WTC11 (cell line): ENCODE measurements at regions not wholly inside any gene's neighbourhood (a gene's known extent, or its start where the extent isn't known, plus 50 kb on each side); places are given as distances from the start of the nearest gene placed in this dataset.
"Not testable (repeated sequence)": the region's sequence is repeated elsewhere in the genome, so short reads cannot be mapped to it uniquely, and the experiment has no call there.

Experiments used
- ATAC-seq: fragments of 200-7000 bp; cut with Tn5 transposase; 2 replicates; pipeline ENCODE4 v1.10.0; 2021; ENCODE audit warnings: mild to moderate bottlenecking, moderate library complexity
- CTCF ChIA-PET: fragments of 300-600 bp; sonication (Branson Sonifier 250); formaldehyde crosslinking; loops from one replicate; lab custom pipeline; 2021; ENCODE audit warnings: antibody characterized with exemption; lab: Charles Lee
- POLR2A ChIA-PET: fragments of 350-600 bp; sonication (Branson Sonifier 250); formaldehyde crosslinking; loops from one replicate; lab custom pipeline; 2021; ENCODE audit warnings: antibody characterized with exemption; lab: Charles Lee
- DNase-seq: peaks from one replicate; pipeline ENCODE4 v3.0.0; 2021; ENCODE audit warnings: low spot score
- H3K27ac Mint-ChIP-seq: 2 replicates; pipeline ENCODE4 v1.8.0; 2021; ENCODE audit warnings: mixed read lengths
- H3K27me3 Mint-ChIP-seq: 2 replicates; pipeline ENCODE4 v1.8.0; 2021; ENCODE audit warnings: low read depth, mild to moderate bottlenecking, moderate library complexity, mixed read lengths
- H3K36me3 Mint-ChIP-seq: 2 replicates; pipeline ENCODE4 v1.8.0; 2021; ENCODE audit warnings: mixed read lengths
- H3K4me1 Mint-ChIP-seq: 2 replicates; pipeline ENCODE4 v1.8.0; 2022; ENCODE audit warnings: mixed read lengths
- H3K4me3 Mint-ChIP-seq: 2 replicates; pipeline ENCODE4 v1.8.0; 2021; ENCODE audit warnings: mild to moderate bottlenecking, moderate library complexity, mixed read lengths
- H3K9me3 Mint-ChIP-seq: 2 replicates; pipeline ENCODE4 v1.8.0; 2021; ENCODE audit warnings: mixed read lengths
- CREB1 ChIP-seq: sonication (generic); formaldehyde crosslinking; IDR thresholded peaks from 2 replicates; pipeline ENCODE4 v1.8.0; 2023; ENCODE audit warnings: mild to moderate bottlenecking, missing genetic modification reagents
- ESRRA ChIP-seq: sonication (generic); formaldehyde crosslinking; IDR thresholded peaks from 2 replicates; pipeline ENCODE4 v1.8.1; 2022; ENCODE audit warnings: mild to moderate bottlenecking, missing genetic modification reagents, borderline replicate concordance
- FOXJ3 ChIP-seq: sonication (generic); formaldehyde crosslinking; IDR thresholded peaks from 2 replicates; pipeline ENCODE4 v1.9.0; 2021; ENCODE audit warnings: missing genetic modification reagents, mild to moderate bottlenecking, borderline replicate concordance
- FOXK1 ChIP-seq: sonication (generic); formaldehyde crosslinking; IDR thresholded peaks from 2 replicates; pipeline ENCODE4 v1.8.0; 2022; ENCODE audit warnings: mild to moderate bottlenecking, moderate library complexity, missing genetic modification reagents
- GABPB1 ChIP-seq: sonication (generic); formaldehyde crosslinking; IDR thresholded peaks from 2 replicates; pipeline ENCODE4 v1.8.1; 2023; ENCODE audit warnings: mild to moderate bottlenecking, missing genetic modification reagents
- GTF2I ChIP-seq: fragments of 250-450 bp; sonication (Bioruptor Pico); conservative IDR thresholded peaks from 2 replicates; pipeline ENCODE4 v1.4.0; 2021; ENCODE audit warnings: mild to moderate bottlenecking
- NFYB ChIP-seq: sonication (generic); formaldehyde crosslinking; conservative IDR thresholded peaks from 2 replicates; pipeline ENCODE4 v1.8.0; 2022; ENCODE audit warnings: low read depth, missing genetic modification reagents
- SMAD3 ChIP-seq: sonication (generic); formaldehyde crosslinking; IDR thresholded peaks from 2 replicates; pipeline ENCODE4 v1.8.0; 2022; ENCODE audit warnings: missing genetic modification reagents, mild to moderate bottlenecking, borderline replicate concordance
- TEAD4 ChIP-seq: sonication (generic); formaldehyde crosslinking; IDR thresholded peaks from 2 replicates; pipeline ENCODE4 v1.8.0; 2022; ENCODE audit warnings: mild to moderate bottlenecking, missing genetic modification reagents
- ZNF138 ChIP-seq: sonication (generic); formaldehyde crosslinking; conservative IDR thresholded peaks from 2 replicates; pipeline ENCODE4 v1.8.1; 2022; ENCODE audit warnings: mild to moderate bottlenecking, moderate library complexity, missing genetic modification reagents
- ZNF232 ChIP-seq: sonication (generic); formaldehyde crosslinking; IDR thresholded peaks from 2 replicates; pipeline ENCODE4 v1.8.0; 2022; ENCODE audit warnings: mild to moderate bottlenecking, missing genetic modification reagents
- ZNF317 ChIP-seq: sonication (generic); formaldehyde crosslinking; IDR thresholded peaks from 2 replicates; pipeline ENCODE4 v1.8.1; 2023; ENCODE audit warnings: low read depth, mild to moderate bottlenecking, moderate library complexity, missing genetic modification reagents, borderline replicate concordance
- TF ChIP-seq, protein P1 (sequence below): sonication (generic); formaldehyde crosslinking; IDR thresholded peaks from 2 replicates; pipeline ENCODE4 v1.8.1; 2022; ENCODE audit warnings: low read depth, missing genetic modification reagents, borderline replicate concordance
- TF ChIP-seq, protein P2 (sequence below): sonication (generic); formaldehyde crosslinking; IDR thresholded peaks from 2 replicates; pipeline ENCODE4 v1.8.1; 2023; ENCODE audit warnings: mild to moderate bottlenecking, missing genetic modification reagents, moderate library complexity
- TF ChIP-seq, protein P3 (sequence below): fragments of 250-450 bp; sonication (Bioruptor Pico); IDR thresholded peaks from 2 replicates; pipeline ENCODE4 v1.9.0; 2021; ENCODE audit warnings: mild to moderate bottlenecking, borderline replicate concordance
- TF ChIP-seq, protein P4 (sequence below): fragments of 250-450 bp; sonication (Bioruptor Pico); conservative IDR thresholded peaks from 2 replicates; pipeline ENCODE4 v1.9.0; 2021; ENCODE audit warnings: mild to moderate bottlenecking

DNA sequence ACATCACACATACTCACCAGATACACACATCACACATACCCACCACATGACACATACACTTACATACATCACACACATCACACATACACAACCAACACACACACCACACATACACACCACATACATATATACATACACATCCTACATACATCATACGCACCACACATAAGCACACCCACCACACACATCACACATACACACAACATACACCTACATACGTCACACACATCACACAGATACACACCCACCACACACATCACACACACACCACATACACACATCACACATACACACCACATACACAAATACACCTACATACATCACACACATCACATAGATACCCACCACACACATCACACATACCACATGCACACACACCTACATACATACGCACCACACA, 158.4 kb downstream of the NDUFA10 start:
- Mint-ChIP-seq H3K9me3 (no peaks in the 10 kb centered on the region), H3K27me3 (no peaks in the 10 kb centered on the region), H3K36me3 (no peaks in the 10 kb centered on the region), H3K4me3 (no peak overlapping the region), H3K4me1 (peaks cover 6% of the 10 kb centered on the region), H3K27ac (no peak overlapping the region)
- CTCF ChIA-PET = no interaction called here
- TF ChIP-seq GTF2I (CRISPR knock-in tag) (no peak), TEAD4 (CRISPR knock-in tag) (no peak), GABPB1 (no peak), SMAD3 (CRISPR knock-in tag) (no peak)
- TF ChIP-seq, protein P1, sequence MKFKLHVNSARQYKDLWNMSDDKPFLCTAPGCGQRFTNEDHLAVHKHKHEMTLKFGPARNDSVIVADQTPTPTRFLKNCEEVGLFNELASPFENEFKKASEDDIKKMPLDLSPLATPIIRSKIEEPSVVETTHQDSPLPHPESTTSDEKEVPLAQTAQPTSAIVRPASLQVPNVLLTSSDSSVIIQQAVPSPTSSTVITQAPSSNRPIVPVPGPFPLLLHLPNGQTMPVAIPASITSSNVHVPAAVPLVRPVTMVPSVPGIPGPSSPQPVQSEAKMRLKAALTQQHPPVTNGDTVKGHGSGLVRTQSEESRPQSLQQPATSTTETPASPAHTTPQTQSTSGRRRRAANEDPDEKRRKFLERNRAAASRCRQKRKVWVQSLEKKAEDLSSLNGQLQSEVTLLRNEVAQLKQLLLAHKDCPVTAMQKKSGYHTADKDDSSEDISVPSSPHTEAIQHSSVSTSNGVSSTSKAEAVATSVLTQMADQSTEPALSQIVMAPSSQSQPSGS (CRISPR knock-in tag) = no peak
- ATAC-seq = no peak
- no peak for DNase-seq
- POLR2A ChIA-PET = no interaction called here

DNA sequence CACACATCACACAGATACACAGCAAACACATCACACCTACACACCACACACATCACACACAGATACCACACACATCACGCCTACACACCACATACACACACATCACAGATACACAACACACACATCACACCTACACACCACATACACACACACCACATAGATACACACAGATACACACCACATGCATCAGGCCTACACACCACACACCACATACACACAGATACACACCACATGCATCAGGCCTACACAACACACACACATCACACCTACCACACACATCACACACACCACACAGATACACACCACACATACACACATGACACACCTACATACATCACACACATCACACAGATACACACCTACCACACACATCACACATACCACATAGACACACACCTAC, 158.8 kb downstream of the NDUFA10 start:
- no peak overlapping the region for H3K4me3 Mint-ChIP-seq
- no peak overlapping the region for H3K27ac Mint-ChIP-seq
- peaks cover 3% of the 10 kb centered on the region; the same call in 1 of the 2 replicates for H3K4me1 Mint-ChIP-seq
- ATAC-seq = no peak
- no peaks in the 10 kb centered on the region for H3K36me3 Mint-ChIP-seq
- CTCF ChIA-PET = no interaction called here
- H3K9me3 Mint-ChIP-seq = no peaks in the 10 kb centered on the region
- POLR2A ChIA-PET = no interaction called here
- TF ChIP-seq ESRRA (CRISPR knock-in tag) = no peak
- no peaks in the 10 kb centered on the region for H3K27me3 Mint-ChIP-seq
- DNase-seq = no peak

DNA sequence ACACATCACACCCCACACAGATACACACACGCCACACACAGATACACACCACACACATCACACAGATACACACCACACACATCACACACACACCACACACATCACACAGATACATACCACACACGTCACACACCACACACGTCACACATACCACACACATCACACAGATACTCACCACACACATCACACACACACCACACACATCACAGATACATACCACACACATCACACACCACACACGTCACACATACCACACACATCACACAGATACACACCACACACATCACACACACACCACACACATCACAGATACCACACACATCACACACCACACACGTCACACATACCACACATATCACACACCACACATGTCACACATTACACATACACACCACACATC, 159.3 kb downstream of the NDUFA10 start:
- DNase-seq, H3K9me3 Mint-ChIP-seq, H3K27me3 Mint-ChIP-seq, POLR2A ChIA-PET, H3K4me1 Mint-ChIP-seq, H3K36me3 Mint-ChIP-seq, H3K4me3 Mint-ChIP-seq, H3K27ac Mint-ChIP-seq, CTCF ChIA-PET, ATAC-seq: not testable (repeated sequence)

DNA sequence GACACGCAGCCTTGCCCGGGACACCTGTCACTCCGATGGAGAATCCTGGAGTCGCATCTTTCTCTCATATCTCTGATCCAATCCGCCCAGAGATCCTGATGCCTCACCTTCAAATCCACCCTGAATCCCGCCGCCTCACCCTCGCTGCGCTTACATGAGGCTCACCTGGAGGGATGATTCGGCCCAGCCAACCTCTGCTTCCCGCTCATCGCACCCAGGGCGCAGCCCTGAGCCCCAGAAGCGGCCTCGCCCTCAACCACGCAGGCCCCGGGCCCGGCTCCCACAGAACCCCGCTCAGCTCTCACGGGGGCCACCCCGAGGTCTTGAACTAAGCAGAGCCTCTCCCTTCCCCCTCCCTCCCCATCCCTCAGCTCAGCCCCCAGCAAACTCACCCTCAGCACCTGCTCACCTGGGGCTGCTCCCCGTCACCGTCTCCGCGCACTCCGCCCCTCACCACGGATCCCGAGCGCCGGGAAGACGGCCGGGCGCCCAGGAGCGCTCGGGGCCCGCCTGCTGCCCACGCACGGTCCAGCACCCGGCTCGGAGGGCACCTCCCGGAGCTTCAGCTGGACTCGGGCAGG, 160.0 kb downstream of the NDUFA10 start:
- no peaks in the 10 kb centered on the region for H3K27me3 Mint-ChIP-seq
- CTCF ChIA-PET = interaction anchor here (2.3 kb wide), 1 partner anchor 41 kb away, joined by 9 read pairs; no protein-coding TSS in a partner anchor
- no peak overlapping the region for H3K4me3 Mint-ChIP-seq
- no peaks in the 10 kb centered on the region for H3K36me3 Mint-ChIP-seq
- POLR2A ChIA-PET = no interaction called here
- TF ChIP-seq, protein P2, sequence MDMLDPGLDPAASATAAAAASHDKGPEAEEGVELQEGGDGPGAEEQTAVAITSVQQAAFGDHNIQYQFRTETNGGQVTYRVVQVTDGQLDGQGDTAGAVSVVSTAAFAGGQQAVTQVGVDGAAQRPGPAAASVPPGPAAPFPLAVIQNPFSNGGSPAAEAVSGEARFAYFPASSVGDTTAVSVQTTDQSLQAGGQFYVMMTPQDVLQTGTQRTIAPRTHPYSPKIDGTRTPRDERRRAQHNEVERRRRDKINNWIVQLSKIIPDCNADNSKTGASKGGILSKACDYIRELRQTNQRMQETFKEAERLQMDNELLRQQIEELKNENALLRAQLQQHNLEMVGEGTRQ (CRISPR knock-in tag) = no peak
- no peak for TF ChIP-seq ZNF138
- no peak for TF ChIP-seq ZNF232 (CRISPR knock-in tag)
- no peaks in the 10 kb centered on the region for H3K9me3 Mint-ChIP-seq
- DNase-seq (no peak), ATAC-seq (no peak)
- H3K4me1 Mint-ChIP-seq = no peaks in the 10 kb centered on the region
- H3K27ac Mint-ChIP-seq = no peak overlapping the region

DNA sequence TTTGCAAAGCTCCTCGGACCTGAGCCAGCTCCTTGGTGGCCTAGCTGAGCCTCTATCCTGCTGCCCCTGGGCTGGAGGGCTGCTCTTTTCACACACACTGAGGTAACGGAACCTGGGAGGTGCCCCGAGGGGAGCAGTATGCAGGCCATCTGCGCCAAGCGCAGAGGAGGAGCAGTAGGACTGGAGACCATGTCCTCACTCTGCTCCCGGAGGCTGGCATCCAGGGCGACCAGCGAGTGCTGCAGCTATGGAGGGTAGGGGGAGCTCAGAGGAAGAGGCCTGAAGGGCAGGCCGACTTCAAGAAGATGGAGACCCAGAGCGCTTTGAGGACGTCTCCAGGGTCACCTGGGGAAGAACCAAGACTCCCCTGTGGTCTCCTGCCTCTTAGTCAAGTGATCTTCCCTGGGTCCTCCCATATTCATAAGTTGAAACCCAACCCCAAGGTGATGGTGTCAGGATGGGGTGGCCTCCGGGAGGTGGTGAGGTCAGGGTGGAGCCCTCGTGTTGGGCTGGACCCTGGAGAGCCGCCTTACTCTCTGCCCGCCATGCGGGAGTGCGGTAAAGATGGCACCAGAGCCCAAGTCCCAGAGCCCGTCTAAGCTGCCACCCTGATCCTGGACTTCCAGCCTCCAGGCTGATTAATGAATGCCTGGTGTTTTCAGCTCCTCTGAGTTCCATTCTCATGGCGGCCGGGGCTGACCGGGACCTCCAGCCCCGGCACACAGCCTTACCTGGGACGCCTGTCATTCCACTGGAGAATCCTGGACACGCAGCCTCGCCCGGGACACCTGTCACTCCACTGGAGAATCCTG, 160.7 kb downstream of the NDUFA10 start:
- no peak overlapping the region for H3K4me3 Mint-ChIP-seq
- H3K27ac Mint-ChIP-seq = no peak overlapping the region
- H3K4me1 Mint-ChIP-seq = no peaks in the 10 kb centered on the region
- H3K9me3 Mint-ChIP-seq = no peaks in the 10 kb centered on the region
- ChIA-PET CTCF (interaction anchor here (2.3 kb wide), 1 partner anchor 40 kb away, joined by 9 read pairs; no protein-coding TSS in a partner anchor), POLR2A (interaction anchor here (1.5 kb wide), 1 partner anchor 16 kb away, joined by 5 read pairs; no protein-coding TSS in a partner anchor)
- no peaks in the 10 kb centered on the region for H3K36me3 Mint-ChIP-seq
- ATAC-seq (no peak), DNase-seq (no peak)
- H3K27me3 Mint-ChIP-seq = no peaks in the 10 kb centered on the region
- TF ChIP-seq, protein P3, sequence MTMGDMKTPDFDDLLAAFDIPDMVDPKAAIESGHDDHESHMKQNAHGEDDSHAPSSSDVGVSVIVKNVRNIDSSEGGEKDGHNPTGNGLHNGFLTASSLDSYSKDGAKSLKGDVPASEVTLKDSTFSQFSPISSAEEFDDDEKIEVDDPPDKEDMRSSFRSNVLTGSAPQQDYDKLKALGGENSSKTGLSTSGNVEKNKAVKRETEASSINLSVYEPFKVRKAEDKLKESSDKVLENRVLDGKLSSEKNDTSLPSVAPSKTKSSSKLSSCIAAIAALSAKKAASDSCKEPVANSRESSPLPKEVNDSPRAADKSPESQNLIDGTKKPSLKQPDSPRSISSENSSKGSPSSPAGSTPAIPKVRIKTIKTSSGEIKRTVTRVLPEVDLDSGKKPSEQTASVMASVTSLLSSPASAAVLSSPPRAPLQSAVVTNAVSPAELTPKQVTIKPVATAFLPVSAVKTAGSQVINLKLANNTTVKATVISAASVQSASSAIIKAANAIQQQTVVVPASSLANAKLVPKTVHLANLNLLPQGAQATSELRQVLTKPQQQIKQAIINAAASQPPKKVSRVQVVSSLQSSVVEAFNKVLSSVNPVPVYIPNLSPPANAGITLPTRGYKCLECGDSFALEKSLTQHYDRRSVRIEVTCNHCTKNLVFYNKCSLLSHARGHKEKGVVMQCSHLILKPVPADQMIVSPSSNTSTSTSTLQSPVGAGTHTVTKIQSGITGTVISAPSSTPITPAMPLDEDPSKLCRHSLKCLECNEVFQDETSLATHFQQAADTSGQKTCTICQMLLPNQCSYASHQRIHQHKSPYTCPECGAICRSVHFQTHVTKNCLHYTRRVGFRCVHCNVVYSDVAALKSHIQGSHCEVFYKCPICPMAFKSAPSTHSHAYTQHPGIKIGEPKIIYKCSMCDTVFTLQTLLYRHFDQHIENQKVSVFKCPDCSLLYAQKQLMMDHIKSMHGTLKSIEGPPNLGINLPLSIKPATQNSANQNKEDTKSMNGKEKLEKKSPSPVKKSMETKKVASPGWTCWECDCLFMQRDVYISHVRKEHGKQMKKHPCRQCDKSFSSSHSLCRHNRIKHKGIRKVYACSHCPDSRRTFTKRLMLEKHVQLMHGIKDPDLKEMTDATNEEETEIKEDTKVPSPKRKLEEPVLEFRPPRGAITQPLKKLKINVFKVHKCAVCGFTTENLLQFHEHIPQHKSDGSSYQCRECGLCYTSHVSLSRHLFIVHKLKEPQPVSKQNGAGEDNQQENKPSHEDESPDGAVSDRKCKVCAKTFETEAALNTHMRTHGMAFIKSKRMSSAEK = no peak
- TF ChIP-seq CREB1 (CRISPR knock-in tag) = no peak
- TF ChIP-seq ZNF317 = no peak
- TF ChIP-seq FOXK1 (CRISPR knock-in tag) = no peak
- TF ChIP-seq TEAD4 (CRISPR knock-in tag) = no peak
- TF ChIP-seq FOXJ3 = no peak
- TF ChIP-seq NFYB (CRISPR knock-in tag) = no peak
- TF ChIP-seq, protein P4, sequence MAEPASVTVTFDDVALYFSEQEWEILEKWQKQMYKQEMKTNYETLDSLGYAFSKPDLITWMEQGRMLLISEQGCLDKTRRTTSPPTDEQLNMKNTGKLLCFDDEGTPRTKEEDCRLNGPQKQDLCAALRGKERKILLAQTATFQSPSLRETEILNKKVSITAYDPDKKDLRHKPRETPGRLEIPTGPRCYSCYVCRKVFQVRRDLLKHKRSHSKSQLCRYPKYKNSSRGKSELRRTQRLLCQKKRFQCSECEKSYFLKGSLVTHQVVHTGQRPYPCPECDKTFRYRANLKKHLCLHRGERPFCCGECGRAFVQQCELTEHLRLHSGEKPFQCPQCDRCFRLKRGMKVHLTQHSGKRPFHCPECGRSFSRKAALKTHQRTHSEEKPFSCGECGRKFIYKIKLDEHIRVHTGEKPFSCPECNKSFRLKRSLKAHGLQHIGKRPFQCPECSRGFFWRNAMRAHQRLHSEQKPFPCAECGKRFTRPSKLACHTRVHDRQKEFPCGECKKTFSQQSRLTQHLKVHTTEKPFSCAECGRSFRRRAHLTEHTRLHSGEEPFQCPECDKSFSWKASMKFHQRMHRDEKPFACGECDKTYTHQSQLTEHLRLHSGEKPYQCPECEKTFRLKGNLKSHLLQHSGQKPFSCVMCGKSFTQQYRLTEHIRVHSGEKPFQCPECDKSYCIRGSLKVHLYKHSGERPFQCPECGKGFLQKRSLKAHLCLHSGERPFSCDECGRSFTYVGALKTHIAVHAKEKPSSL (CRISPR knock-in tag) = no peak
